GM12872 (cell line): ENCODE measurements at regions not wholly inside any gene's neighbourhood (a gene's known extent, or its start where the extent isn't known, plus 50 kb on each side); places are given as distances from the start of the nearest gene placed in this dataset.

Experiments used
- TF ChIP-seq, protein P1 (sequence below): IDR thresholded peaks from 3 replicates; pipeline ENCODE4 v1.5.1; 2011; ENCODE audit warnings: low read depth, mild to moderate bottlenecking, low read length, moderate library complexity; ENCODE audit not compliant: insufficient read depth

DNA sequence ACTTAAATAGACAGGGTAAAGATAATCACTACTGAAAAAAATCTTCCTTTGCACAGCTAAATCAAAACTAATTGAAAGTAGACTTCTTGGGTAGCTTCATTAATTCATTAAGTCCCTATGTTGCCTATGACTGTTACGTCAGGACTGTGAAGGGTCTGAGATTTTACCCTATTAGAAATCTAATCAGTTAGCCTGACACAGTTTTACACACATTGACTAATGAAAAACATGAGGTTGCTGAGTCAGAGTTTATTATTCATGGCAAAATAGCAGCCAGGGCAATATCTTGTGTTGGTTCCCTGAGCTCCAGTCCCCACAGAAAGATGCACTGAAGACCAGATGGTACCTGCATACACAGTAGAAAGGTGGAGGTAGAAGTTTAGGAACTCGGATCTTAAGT, 262.5 kb upstream of the ZP4 start:
- TF ChIP-seq, protein P1, sequence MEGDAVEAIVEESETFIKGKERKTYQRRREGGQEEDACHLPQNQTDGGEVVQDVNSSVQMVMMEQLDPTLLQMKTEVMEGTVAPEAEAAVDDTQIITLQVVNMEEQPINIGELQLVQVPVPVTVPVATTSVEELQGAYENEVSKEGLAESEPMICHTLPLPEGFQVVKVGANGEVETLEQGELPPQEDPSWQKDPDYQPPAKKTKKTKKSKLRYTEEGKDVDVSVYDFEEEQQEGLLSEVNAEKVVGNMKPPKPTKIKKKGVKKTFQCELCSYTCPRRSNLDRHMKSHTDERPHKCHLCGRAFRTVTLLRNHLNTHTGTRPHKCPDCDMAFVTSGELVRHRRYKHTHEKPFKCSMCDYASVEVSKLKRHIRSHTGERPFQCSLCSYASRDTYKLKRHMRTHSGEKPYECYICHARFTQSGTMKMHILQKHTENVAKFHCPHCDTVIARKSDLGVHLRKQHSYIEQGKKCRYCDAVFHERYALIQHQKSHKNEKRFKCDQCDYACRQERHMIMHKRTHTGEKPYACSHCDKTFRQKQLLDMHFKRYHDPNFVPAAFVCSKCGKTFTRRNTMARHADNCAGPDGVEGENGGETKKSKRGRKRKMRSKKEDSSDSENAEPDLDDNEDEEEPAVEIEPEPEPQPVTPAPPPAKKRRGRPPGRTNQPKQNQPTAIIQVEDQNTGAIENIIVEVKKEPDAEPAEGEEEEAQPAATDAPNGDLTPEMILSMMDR = no peak

DNA sequence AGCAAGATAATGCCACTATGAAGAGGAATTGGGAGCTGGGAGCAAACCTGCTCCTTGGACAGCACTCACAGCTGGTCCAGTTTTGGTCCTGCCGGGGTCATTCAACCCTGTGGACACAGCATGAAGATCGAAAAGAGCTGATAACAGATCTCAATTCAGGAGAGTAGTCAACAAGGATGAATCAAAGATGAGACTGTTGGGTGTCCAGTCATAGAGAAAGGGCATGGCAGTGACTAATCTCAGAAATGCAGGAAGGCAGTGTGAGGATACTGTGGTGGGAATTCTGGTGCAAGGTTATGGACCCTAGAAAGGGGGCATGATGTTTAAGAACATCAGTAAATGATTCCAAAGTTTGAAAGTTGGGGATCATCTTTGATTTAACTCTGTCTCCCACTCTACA, 261.4 kb upstream of the ZP4 start:
- TF ChIP-seq, protein P1 = no peak

DNA sequence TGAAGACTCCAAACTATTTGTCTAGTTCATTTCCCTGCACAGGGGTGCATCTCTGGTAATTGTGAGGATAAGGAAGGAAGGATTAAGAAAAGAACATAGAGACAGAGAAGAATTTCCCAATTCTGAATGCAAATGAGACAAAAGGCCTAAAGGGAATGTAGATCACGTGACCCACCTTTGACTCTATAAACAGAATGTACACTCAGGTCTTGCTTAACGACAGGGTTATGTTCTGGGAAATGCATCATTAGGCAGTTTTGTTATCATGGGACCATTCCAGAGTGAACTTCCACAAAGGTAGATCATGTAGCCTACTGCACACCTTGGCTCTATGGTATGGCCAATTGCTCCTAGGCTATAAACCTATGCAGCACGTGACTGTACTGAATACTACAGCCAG, 252.3 kb upstream of the ZP4 start:
- TF ChIP-seq, protein P1 = no peak

DNA sequence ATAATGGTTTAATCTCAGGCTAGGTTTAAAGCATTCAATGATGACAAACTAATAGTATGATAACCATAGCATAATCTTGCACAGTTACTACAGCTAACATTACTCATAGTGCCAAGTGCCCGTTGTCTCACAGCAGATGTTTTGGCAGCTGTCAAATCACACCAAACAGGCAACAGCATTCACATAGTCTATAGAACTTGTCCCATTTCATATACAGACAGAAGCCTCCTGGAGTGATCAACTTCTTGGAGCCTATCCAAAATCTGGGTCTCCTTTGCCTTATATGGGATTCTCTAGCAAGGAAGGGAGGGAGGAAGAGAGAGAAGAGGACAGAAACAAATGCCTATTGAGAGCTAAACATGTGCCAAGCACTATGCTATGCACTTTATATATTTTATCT, 250.6 kb upstream of the ZP4 start:
- TF ChIP-seq, protein P1 = no peak

DNA sequence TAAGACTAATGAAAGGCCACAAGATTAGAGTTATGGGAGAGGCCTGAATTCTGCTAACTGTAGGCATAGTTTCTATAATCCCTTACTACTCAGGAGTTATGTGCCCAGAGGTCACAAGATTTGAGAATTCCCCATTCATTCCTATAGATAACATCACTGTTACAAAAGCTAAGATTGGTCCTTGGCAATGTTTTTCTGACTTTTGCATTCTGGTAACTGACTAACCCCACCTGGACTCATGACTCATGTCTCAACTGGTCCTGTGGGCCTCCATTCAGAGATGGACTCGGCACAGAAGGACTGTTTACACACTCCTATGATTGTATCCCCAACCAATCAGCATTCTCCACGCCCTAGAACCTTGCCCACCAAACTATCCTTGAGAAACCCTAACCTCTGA, 249.0 kb upstream of the ZP4 start:
- TF ChIP-seq, protein P1 = no peak

DNA sequence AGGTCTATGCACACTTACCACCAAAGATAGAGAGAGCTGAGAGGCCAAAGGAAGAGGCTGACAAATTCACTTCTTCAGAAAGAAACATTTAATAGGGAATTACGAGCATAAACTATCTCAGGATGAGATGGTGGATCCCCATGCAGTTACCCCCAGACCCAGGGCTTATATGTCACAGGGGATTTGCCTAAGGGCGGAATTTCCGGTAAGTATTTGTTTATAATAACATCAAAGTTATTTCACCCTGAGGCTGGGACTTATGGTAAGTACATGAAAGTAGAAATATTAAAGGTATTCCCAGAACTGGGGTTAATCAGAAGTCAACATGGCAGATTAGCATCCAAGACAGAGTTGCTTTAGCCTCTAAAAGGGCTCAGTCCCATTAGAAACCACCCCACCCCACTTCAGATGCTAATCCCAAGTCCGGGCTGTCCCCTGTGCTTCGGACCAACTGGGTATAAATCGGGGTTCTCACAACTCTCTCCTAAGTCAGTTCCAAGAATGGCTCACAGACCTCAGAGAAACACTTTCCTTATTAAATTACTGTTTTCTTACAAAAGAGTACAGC, 247.4 kb upstream of the ZP4 start:
- TF ChIP-seq, protein P1 = no peak

DNA sequence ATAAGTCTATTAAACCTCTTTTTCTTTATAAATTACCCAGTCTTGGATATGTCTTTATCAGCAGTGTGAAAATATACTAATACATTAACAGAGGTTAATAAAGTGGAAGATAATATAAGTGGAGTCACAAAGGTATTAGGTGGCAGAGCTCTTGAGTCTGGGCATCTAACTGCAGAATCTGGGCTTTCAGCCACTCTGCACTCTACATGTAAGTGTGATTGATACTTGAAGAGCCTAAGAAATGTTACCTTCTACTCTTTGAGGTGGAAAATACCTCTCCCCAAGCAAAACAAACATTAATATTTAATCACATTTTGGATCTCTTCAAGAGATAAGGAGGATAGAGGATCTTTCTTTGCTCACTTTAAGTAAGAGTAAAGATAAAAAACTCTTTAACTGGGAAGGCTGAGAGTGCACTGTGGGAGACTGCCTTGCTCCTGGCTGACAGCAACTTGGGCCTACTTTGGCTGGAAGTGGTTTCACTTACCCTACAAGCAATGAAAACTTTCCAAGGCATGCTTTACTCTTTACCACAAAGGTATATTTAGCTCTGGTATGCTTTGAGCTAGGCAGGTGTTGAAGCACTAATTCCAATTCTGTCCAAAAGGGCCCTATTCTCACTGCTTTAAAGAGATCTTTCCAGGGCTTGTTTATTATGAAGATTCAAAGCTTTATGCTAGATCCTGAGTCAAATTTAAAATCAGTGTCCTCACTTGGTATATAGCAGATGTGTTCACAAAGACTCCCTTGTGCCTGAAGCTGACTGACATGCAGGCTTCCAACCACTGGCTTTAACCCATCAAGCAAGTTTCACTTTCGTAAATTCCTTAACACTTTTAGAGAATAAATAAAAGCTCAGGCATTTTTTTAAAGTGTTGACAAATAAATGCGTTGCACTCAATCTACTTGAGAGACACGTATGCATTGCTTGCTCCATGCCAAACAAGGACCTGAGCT, 245.3 kb upstream of the ZP4 start:
- TF ChIP-seq, protein P1 = no peak
